PC-3 (cell line): ENCODE measurements at regions not wholly inside any gene's neighbourhood (a gene's known extent, or its start where the extent isn't known, plus 50 kb on each side); places are given as distances from the start of the nearest gene placed in this dataset.
A peak's percentile ranks its signal among the peaks of the same experiment; 100 is the strongest.

Experiments used
- ATAC-seq: fragments of 200-7000 bp; cut with Tn5 transposase; 2 replicates; pipeline ENCODE4 v1.9.1; 2020; ENCODE audit warnings: mild to moderate bottlenecking, moderate library complexity
- BruUV-seq: library from RNA; stranded (reverse); fragments of 400-500 nt; replicated peaks from 2 replicates; lab custom pipeline; 2021; lab: Mats Ljungman, UMichigan
- CTCF ChIA-PET: fragments of 300-600 bp; sonication (Branson Sonifier 250); formaldehyde crosslinking; loops from one replicate; lab custom pipeline; 2022; ENCODE audit warnings: antibody characterized with exemption; lab: Charles Lee
- POLR2A ChIA-PET: fragments of 300-600 bp; sonication (Branson Sonifier 250); formaldehyde crosslinking; loops from one replicate; lab custom pipeline; 2022; ENCODE audit warnings: antibody characterized with exemption; ENCODE audit not compliant: unreplicated experiment; lab: Charles Lee
- DNase-seq: peaks from one replicate; pipeline ENCODE4 v3.0.0-alpha.2; 2015
- H2AFZ ChIP-seq: fragments of 300-600 bp; sonication (generic); 2 replicates; pipeline ENCODE4 v1.6.0; 2016; ENCODE audit warnings: antibody characterized with exemption, low read length
- H3F3A ChIP-seq: fragments of 300-600 bp; sonication (generic); one replicate; pipeline ENCODE4 v1.6.0; 2017; ENCODE audit warnings: antibody characterized with exemption, low read length, control low read depth, mild to moderate bottlenecking; ENCODE audit not compliant: unreplicated experiment
- H3K27ac ChIP-seq: fragments of 300-600 bp; sonication (generic); 2 replicates; pipeline ENCODE4 v1.5.1; 2016; ENCODE audit warnings: mild to moderate bottlenecking, low read length
- H3K27me3 ChIP-seq: fragments of 300-600 bp; sonication (generic); 2 replicates; pipeline ENCODE4 v1.6.1; 2016; ENCODE audit warnings: low read length, mixed read lengths
- H3K36me3 ChIP-seq: fragments of 300-600 bp; sonication (generic); 2 replicates; pipeline ENCODE4 v1.6.1; 2016; ENCODE audit warnings: low read depth, mixed run types, low read length, mixed read lengths
- H3K4me1 ChIP-seq: fragments of 300-600 bp; sonication (generic); 2 replicates; pipeline ENCODE4 v1.5.1; 2016; ENCODE audit warnings: low read length; ENCODE audit not compliant: insufficient read depth
- H3K4me2 ChIP-seq: fragments of 300-600 bp; sonication (generic); 2 replicates; pipeline ENCODE4 v1.6.0; 2016; ENCODE audit warnings: low read length
- H3K4me3 ChIP-seq: fragments of 300-600 bp; sonication (generic); 2 replicates; pipeline ENCODE4 v1.5.1; 2016; ENCODE audit warnings: mild to moderate bottlenecking, low read length, mixed read lengths
- H3K79me2 ChIP-seq: fragments of 300-600 bp; sonication (generic); 2 replicates; pipeline ENCODE4 v1.6.1; 2017; ENCODE audit warnings: low read length, mixed read lengths
- H3K9ac ChIP-seq: fragments of 300-600 bp; sonication (generic); 2 replicates; pipeline ENCODE4 v1.6.0; 2016; ENCODE audit warnings: mild to moderate bottlenecking, low read length
- H3K9me2 ChIP-seq: fragments of 300-600 bp; sonication (generic); replicated peaks from 2 replicates; pipeline ENCODE4 v1.6.1; 2016; ENCODE audit warnings: mixed run types, low read length, mixed read lengths
- H3K9me3 ChIP-seq: fragments of 300-600 bp; sonication (generic); 2 replicates; pipeline ENCODE4 v1.6.1; 2016; ENCODE audit warnings: low read length, mixed read lengths
- H4K20me1 ChIP-seq: fragments of 300-600 bp; sonication (generic); 2 replicates; pipeline ENCODE4 v1.6.1; 2016; ENCODE audit warnings: low read length, mixed read lengths
- CTCF ChIP-seq: fragments of 300-600 bp; sonication (generic); conservative IDR thresholded peaks from 2 replicates; pipeline ENCODE4 v1.5.1; 2017; ENCODE audit warnings: antibody characterized with exemption, low read depth, mild to moderate bottlenecking, low read length
- EZH2 ChIP-seq: fragments of 300-600 bp; sonication (generic); IDR thresholded peaks from one replicate; pipeline ENCODE4 v1.6.1; 2017; ENCODE audit warnings: antibody characterized with exemption, mild to moderate bottlenecking, low read length; ENCODE audit not compliant: unreplicated experiment
- EZH2phosphoT487 ChIP-seq: fragments of 300-600 bp; sonication (generic); IDR thresholded peaks from 2 replicates; pipeline ENCODE4 v1.6.1; 2018; ENCODE audit warnings: mild to moderate bottlenecking, antibody characterized with exemption, low read length, borderline replicate concordance
- intact Hi-C: fragments of 100-400 bp; cut with micrococcal nuclease; formaldehyde crosslinking; loops from 2 replicates; pipeline ENCODE4 v1.9.0; 2023

DNA sequence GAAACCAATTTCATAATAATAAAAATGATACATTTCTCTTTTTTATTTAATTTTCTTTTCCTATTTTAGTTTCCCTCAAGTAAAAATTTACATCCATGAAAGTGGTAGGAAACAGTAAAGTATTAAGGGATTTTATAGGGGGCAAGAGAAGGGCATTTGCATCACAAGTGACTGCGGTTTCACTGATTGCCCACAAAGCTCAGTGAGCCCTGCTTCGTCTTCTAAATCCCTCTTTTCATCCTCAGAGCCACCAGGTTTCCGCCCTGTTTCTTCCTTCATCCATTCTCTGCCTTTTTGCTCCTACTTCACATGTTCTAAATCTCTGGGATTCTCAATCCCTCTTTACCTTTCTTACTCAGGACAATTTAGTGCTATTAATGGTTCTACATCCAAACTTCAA lies 491.4 kb downstream of the LRRC70 start:
- H3K4me3 ChIP-seq, result no peak overlapping the region
- H3K36me3 ChIP-seq, result no peaks in the 10 kb centered on the region
- ChIA-PET CTCF (no interaction called here), POLR2A (no interaction called here)
- DNase-seq, result no peak
- no peaks in the 10 kb centered on the region for H3F3A ChIP-seq
- no peaks in the 10 kb centered on the region for H3K9me2 ChIP-seq
- no peaks in the 10 kb centered on the region for H3K9me3 ChIP-seq
- intact Hi-C loops, result no loop called here
- H3K9ac ChIP-seq, result no peak overlapping the region
- H3K4me2 ChIP-seq, result no peak overlapping the region
- H3K27me3 ChIP-seq, result no peaks in the 10 kb centered on the region
- no peaks in the 10 kb centered on the region for H3K4me1 ChIP-seq
- no peak overlapping the region for H2AFZ ChIP-seq
- no peak overlapping the region for H3K27ac ChIP-seq
- H3K79me2 ChIP-seq, result no peaks in the 10 kb centered on the region
- no peak for TF ChIP-seq CTCF
- no peak for TF ChIP-seq EZH2
- no peak for TF ChIP-seq EZH2phosphoT487
- ATAC-seq, result no peak
- no TSS peak for BruUV-seq
- no peaks in the 10 kb centered on the region for H4K20me1 ChIP-seq

DNA sequence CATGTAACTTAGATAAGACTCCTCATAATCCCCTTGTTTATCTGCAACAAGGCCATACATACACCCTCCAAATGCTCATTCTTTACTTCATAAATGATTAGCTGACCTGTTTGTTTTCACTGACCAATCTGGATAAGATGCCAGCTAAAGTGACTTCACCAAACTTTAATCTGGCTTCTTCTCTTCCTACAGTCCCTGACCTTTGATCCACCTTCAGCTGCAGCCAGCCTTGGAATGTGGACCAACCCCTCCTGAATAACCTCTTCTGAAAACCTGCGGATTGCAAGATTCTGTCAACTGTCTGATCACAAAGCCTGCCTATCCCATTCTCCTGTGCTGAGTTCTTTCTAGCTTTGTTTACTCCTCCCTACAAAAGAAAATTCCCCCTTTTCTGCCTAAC lies 476.8 kb downstream of the LRRC70 start:
- Histone ChIP-seq H3K4me1 (peaks cover 14% of the 10 kb centered on the region; the same call in 1 of the 2 replicates), H3K36me3 (no peaks in the 10 kb centered on the region), H3K4me2 (0 out of 2 replicates have a peak overlapping the region, but pooled peaks have one; percentile 5), H3K9ac (no peak overlapping the region), H3K27ac (no peak overlapping the region), H3K79me2 (no peaks in the 10 kb centered on the region), H2AFZ (no peak overlapping the region), H4K20me1 (no peaks in the 10 kb centered on the region), H3F3A (no peaks in the 10 kb centered on the region), H3K27me3 (no peaks in the 10 kb centered on the region), H3K4me3 (no peak overlapping the region), H3K9me2 (no peaks in the 10 kb centered on the region), H3K9me3 (no peaks in the 10 kb centered on the region)
- TF ChIP-seq EZH2 (no peak), CTCF (no peak), EZH2phosphoT487 (no peak)
- DNase-seq, result peak; percentile 65
- CTCF ChIA-PET, result no interaction called here
- ATAC-seq, result peak; percentile 71
- no TSS peak for BruUV-seq
- intact Hi-C loops, result no loop called here
- POLR2A ChIA-PET, result no interaction called here

- H3K27me3 ChIP-seq, result no peaks in the 10 kb centered on the region
- H3K4me2 ChIP-seq, result no peak overlapping the region
- H3K36me3 ChIP-seq, result no peaks in the 10 kb centered on the region
- ChIA-PET POLR2A (no interaction called here), CTCF (no interaction called here)
- H3K9me2 ChIP-seq, result no peaks in the 10 kb centered on the region
- no peak for TF ChIP-seq CTCF
- TF ChIP-seq EZH2, result no peak
- no peak for TF ChIP-seq EZH2phosphoT487
- no peaks in the 10 kb centered on the region for H4K20me1 ChIP-seq
- DNase-seq (no peak), ATAC-seq (no peak)
- H3K27ac ChIP-seq, result no peak overlapping the region
- peaks cover 14% of the 10 kb centered on the region; the same call in 1 of the 2 replicates for H3K4me1 ChIP-seq
- no peaks in the 10 kb centered on the region for H3K79me2 ChIP-seq
- no peaks in the 10 kb centered on the region for H3F3A ChIP-seq
- H2AFZ ChIP-seq, result no peak overlapping the region
- no peaks in the 10 kb centered on the region for H3K9me3 ChIP-seq
- no peak overlapping the region for H3K4me3 ChIP-seq
- no TSS peak for BruUV-seq
- intact Hi-C loops, result no loop called here
- H3K9ac ChIP-seq, result no peak overlapping the region
Measured at GRCh38 chr5:63053019-63053638, 474.5 kb downstream of the LRRC70 start.
